Cardiac muscle cell (in vitro differentiated cells and primary cell): ENCODE measurements at regions not wholly inside any gene's neighbourhood (a gene's known extent, or its start where the extent isn't known, plus 50 kb on each side); places are given as distances from the start of the nearest gene placed in this dataset.

ENCODE experiments used
- DNase-seq, 2 donors: peaks; one replicate each; pipeline versions ENCODE4 v3.0.0 to v3.0.0-alpha.2; 2010 to 2017; ENCODE audit warnings: low read depth in 1 of 2, low spot score in 1 of 2
- H3K27ac ChIP-seq: fragments of 200-600 bp; sonication (generic); 2 replicates; pipeline ENCODE4 v1.5.1; 2016
- H3K27me3 ChIP-seq: fragments of 200-600 bp; sonication (generic); 2 replicates; pipeline ENCODE4 v1.6.0; 2016; ENCODE audit warnings: control low read depth
- H3K36me3 ChIP-seq: fragments of 200-600 bp; sonication (generic); 2 replicates; pipeline ENCODE4 v1.5.1; 2016; ENCODE audit warnings: control low read depth
- H3K4me1 ChIP-seq: fragments of 200-600 bp; sonication (generic); 2 replicates; pipeline ENCODE4 v1.8.1; 2017; ENCODE audit warnings: low read depth, mild to moderate bottlenecking, mixed run types
- H3K4me3 ChIP-seq: fragments of 200-600 bp; sonication (generic); 2 replicates; pipeline ENCODE4 v1.5.1; 2016; ENCODE audit warnings: mild to moderate bottlenecking
- H3K9me3 ChIP-seq: fragments of 200-600 bp; sonication (generic); 2 replicates; pipeline ENCODE4 v1.5.1; 2017; ENCODE audit warnings: low read depth, mild to moderate bottlenecking, control low read depth
- TF ChIP-seq, protein P1 (sequence below): IDR thresholded peaks from 2 replicates; pipeline ENCODE4 v1.5.1; 2012; ENCODE audit warnings: low read depth, mild to moderate bottlenecking, low read length

DNA sequence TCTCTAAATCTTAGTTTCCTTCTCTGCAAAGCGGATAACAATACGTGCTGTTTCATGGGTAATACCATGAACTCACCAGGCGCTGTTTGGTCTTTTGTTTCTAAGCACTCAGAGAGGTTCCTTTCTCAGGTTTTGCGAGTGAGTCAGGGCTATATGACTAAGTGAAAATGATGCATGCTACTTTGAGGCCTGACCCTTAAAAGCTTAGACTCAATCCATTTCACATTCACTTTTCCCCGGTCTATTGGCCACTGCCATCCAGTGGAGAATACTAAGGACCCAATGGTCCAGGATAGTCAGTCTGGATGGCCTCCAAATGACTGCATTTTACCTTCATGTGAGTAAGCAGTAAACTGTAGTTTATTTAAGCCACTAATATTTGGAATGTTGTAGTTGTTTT, 400.8 kb upstream of the SLIT2 start:
- Histone ChIP-seq H3K36me3 (no peaks in the 10 kb centered on the region), H3K4me1 (peaks cover 10% of the 10 kb centered on the region), H3K9me3 (no peaks in the 10 kb centered on the region), H3K27me3 (no peaks in the 10 kb centered on the region), H3K27ac (no peak overlapping the region), H3K4me3 (no peak overlapping the region)
- TF ChIP-seq, protein P1, sequence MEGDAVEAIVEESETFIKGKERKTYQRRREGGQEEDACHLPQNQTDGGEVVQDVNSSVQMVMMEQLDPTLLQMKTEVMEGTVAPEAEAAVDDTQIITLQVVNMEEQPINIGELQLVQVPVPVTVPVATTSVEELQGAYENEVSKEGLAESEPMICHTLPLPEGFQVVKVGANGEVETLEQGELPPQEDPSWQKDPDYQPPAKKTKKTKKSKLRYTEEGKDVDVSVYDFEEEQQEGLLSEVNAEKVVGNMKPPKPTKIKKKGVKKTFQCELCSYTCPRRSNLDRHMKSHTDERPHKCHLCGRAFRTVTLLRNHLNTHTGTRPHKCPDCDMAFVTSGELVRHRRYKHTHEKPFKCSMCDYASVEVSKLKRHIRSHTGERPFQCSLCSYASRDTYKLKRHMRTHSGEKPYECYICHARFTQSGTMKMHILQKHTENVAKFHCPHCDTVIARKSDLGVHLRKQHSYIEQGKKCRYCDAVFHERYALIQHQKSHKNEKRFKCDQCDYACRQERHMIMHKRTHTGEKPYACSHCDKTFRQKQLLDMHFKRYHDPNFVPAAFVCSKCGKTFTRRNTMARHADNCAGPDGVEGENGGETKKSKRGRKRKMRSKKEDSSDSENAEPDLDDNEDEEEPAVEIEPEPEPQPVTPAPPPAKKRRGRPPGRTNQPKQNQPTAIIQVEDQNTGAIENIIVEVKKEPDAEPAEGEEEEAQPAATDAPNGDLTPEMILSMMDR = no peak
- DNase-seq = peak in 1 of 2 donors; percentile 60

DNA sequence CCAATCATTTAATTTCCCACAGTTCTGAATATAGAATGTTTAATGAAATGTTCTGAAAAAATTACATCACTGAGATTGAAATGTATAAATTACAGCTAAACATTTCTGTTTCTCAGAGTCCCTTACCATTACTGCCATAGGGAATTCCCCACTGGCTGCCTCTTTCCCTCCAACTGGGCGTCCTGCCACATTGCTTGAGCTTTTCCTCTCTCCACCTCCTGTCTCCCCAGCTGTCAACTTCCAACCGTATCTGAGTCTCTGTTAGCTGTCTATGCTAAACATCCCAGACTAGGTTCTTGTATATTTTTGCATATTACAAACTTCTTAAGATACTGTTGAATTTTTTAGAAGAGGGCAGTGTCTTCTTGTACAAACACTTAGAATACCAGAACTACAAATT, 407.3 kb upstream of the SLIT2 start:
- H3K27me3 ChIP-seq = no peaks in the 10 kb centered on the region
- DNase-seq = peak in 1 of 2 donors; percentile 78
- H3K9me3 ChIP-seq = no peaks in the 10 kb centered on the region
- H3K4me3 ChIP-seq = no peak overlapping the region
- H3K4me1 ChIP-seq = peaks cover 10% of the 10 kb centered on the region
- H3K36me3 ChIP-seq = no peaks in the 10 kb centered on the region
- no peak overlapping the region for H3K27ac ChIP-seq
- TF ChIP-seq, protein P1 = no peak

DNA sequence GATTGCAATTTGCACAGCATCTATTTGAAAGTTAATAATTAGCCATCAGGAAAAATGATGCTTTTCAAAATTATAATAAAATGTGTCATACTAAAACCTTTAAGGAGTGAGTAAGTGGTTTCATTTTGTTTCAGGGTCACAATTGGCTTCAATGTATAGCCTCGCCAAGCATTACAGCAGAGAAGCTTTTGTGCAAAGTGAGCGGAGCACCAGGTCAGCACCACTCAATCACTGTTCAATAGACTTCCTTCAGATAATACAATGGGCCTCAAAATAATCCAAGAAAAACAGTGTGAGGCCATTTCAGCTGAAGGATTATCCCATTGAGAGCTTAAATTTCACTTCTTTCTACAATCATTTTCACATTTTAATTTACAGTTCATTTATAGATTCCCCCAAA, 409.2 kb upstream of the SLIT2 start:
- Histone ChIP-seq H3K27me3 (no peaks in the 10 kb centered on the region), H3K4me3 (no peak overlapping the region), H3K9me3 (no peaks in the 10 kb centered on the region), H3K27ac (no peak overlapping the region), H3K36me3 (no peaks in the 10 kb centered on the region), H3K4me1 (no peaks in the 10 kb centered on the region)
- TF ChIP-seq, protein P1 = no peak
- no peak for DNase-seq

DNA sequence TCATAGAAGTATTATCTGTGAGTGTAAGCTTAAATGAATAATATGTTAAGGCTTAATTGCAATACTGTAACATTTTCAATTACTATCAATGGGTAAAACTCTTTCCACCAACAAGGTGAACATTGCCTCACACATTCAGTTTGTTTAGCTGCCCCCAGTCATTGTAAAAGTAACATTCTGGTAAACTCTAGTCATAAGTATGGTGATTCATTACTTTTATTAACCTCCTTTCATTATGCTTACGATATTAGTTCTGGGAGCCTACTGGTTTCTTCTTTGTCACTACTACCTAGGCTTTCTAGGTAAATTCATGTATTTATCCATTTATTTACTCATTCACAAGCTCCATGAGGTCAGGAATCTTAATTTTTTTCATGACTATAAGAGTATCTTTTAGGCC, 412.8 kb upstream of the SLIT2 start:
- no peaks in the 10 kb centered on the region for H3K27me3 ChIP-seq
- TF ChIP-seq, protein P1 = no peak
- DNase-seq = no peak
- no peak overlapping the region for H3K4me3 ChIP-seq
- no peaks in the 10 kb centered on the region for H3K9me3 ChIP-seq
- H3K36me3 ChIP-seq = no peaks in the 10 kb centered on the region
- H3K27ac ChIP-seq = no peak overlapping the region
- H3K4me1 ChIP-seq = no peaks in the 10 kb centered on the region

DNA sequence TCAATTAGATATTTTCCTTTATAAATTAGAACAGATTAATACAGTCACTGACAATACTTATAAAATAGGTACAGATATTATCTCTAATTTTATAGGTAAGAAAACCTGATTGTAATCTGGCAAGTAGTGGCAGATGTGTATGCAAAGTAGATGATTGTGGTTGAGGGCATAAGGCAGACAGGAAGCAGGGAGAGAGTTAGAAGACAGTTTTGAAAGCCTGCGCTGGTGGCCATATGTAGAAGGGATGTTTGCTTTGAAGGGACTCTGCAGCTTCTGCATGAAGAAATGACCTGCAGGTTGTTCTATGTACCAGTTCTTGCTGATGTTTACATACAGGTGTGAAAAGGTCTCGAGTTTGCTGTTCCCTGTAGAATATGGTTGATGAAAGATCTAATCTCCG, 416.3 kb upstream of the SLIT2 start:
- H3K4me3 ChIP-seq = no peak overlapping the region
- no peaks in the 10 kb centered on the region for H3K27me3 ChIP-seq
- H3K36me3 ChIP-seq = no peaks in the 10 kb centered on the region
- TF ChIP-seq, protein P1 = no peak
- H3K9me3 ChIP-seq = no peaks in the 10 kb centered on the region
- no peak for DNase-seq
- no peak overlapping the region for H3K27ac ChIP-seq
- H3K4me1 ChIP-seq = no peaks in the 10 kb centered on the region

DNA sequence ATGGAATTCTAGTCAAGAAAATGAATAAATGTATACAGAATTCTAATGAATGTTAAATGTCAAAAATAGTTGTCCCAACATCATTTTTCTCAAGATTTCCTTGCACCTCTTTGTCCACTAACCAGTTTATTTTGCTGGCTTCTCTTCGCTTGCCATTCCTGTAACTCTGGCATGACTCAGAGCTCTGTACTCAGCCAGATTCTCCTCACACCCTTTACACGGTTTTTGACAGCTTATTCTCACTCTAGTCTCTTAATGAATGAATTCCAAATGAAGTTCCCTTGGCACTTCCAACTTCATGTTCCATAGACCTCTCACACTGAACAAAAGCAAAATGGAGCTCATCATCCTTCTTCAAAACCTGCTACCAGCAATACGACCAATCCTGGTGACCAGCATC, 419.3 kb upstream of the SLIT2 start:
- no peaks in the 10 kb centered on the region for H3K36me3 ChIP-seq
- no peak for DNase-seq
- TF ChIP-seq, protein P1 = no peak
- H3K27ac ChIP-seq = no peak overlapping the region
- H3K9me3 ChIP-seq = no peaks in the 10 kb centered on the region
- no peaks in the 10 kb centered on the region for H3K4me1 ChIP-seq
- H3K4me3 ChIP-seq = no peak overlapping the region
- H3K27me3 ChIP-seq = no peaks in the 10 kb centered on the region
